IPS-NIHi11 (cell line): ENCODE measurements at regions not wholly inside any gene's neighbourhood (a gene's known extent, or its start where the extent isn't known, plus 50 kb on each side); places are given as distances from the start of the nearest gene placed in this dataset.

Experiments used
- DNase-seq: peaks from one replicate; pipeline ENCODE4 v3.0.0; 2012; ENCODE audit warnings: mixed read lengths, low spot score

DNA sequence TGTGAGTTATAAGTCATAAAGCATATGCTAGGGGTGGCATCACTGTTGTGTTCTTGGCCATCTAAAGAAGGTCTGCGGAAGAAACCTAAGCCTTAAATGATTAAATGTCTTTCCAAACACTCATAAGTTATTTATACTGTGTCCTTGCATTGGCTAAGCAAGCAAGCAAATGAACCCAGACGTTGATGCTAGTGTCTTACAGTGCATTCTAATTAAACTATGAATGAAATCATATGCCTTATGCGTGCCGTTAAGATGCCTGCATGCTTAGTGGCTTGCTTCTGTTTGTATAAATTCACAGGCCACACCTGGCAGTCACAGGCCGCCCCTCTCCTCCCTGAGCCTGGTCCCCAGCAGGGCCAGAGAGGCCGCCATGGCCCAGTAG, 49.9 kb downstream of the RIN2 start:
- no peak for DNase-seq

DNA sequence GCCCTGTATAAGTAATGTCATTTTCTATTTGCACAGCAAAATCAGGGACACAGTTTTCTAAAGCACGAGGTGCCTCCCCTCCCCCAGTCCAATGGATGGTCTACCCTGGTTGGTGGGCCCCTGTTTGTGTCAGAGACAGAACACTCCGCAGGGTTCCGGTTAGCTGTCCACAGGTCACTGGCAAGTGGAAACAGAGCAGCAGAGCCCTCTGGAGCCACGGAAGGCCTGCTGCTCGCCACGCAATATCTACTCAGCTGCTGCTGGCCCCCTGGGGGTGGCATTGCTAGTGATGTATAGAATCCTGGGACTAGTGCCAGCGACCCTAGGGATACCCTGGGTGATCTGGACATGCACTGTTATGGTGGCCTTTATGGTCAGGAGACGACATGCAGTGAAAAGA, 50.4 kb downstream of the RIN2 start:
- DNase-seq, result no peak

DNA sequence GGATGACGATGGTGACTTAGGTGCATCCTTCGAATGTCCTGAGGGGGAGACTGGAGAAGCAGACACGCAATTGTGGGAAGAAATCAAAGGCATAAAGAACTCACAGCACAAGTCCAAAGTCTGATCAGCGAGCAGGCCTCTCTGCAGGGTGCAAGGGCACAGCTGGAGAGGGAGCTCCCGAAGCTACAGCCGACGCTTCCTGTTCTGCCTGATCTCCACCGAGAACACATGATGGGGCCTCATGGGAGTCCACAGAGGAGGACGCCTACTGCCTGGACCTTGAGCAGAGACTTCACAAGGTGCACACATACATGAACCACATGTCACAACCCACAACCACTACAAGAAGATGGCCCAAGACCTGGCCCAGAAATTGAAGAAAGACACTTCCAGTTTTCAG, 51.4 kb downstream of the RIN2 start:
- no peak for DNase-seq

DNA sequence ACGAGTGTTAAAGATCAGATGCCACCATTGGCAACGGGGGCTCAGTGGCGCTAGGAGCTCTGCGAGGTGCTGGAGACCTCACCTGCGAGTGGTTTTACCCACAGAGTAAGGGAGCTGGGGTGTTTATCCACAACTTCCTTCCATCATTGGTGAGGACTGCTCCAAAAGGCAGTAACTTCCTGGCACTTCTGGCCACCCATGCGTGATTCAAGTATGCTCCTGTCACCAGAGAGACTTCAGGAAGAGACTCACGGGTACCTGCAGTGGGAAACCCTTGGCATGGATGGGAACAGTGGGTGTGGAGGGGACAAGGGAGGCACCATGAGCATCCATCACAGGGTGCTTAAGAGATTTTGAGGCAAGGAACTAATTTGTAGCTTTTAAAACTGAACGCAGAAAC, 53.2 kb downstream of the RIN2 start:
- DNase-seq, result no peak

DNA sequence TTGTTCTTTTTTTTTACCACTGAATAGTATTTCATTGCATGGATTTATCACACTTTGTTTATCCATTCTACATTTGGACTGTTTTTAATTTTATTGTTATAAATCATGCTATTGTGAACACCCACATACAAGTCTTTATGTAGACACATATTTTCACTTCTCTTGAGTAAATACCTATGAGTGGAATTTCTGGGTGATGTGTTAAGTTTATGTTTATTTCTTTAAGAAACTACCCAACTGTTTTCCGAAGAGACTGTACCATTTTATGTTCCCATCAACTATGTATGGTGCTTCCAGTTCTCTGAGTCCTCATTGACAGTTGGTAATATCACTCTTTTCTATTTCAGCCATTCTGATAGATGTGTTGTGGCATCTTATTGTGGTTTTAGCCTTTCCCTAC, 54.0 kb downstream of the RIN2 start:
- no peak for DNase-seq

DNA sequence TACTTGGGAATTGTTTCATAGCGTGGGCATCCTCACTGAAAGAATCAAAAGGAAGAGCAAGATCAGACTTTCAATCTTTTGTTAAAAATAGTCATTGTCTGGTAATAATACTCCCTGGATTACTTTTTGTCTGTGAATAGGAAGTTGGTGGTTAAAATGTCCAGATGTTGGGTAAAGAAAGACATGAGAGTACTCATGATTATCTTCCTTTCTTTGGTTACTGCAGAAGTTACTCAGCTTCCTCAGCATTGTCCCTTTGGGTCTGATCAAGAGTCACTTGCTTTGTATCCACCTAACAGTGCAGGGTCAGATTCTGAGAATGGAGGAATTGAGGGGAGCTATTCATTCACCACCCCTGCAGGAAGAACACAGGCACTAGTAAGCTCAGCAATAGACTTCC, 54.6 kb downstream of the RIN2 start:
- DNase-seq, result no peak

DNA sequence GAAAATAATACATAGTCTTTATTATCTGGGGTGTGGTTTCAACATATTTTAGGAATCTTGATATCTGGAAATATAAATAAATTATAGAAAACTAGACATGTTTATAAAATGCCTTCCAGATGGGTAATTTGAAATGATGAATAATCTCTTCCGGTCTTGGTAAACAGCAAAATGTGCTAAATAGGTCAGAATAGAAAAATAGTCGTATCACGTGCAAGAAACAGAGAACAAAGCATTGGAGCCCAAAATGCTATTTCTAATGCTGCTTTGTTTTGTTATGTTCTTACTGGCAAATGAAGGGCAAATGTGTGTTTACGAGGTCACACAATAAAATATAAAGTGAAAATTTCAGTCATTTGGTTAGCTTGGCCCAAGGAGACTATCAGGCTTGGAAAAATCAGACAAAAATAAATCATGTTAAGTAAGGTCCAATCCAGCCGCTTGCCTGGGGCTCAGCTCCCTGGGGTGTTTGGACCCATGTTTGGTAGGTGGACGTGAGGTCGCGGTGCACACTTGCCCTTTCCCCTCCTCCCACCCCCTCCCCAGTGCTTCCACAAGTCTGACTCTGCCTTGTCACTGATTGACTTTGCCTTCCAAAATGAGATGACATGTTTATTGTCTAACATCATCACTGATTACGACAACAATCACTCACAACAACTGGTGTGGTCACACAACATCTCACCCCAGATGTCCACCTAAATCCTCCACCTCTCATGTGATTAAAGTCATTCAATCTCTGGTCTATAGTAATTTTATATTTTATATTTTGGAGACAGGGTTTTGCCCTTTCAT, 56.0 kb downstream of the RIN2 start:
- no peak for DNase-seq

DNA sequence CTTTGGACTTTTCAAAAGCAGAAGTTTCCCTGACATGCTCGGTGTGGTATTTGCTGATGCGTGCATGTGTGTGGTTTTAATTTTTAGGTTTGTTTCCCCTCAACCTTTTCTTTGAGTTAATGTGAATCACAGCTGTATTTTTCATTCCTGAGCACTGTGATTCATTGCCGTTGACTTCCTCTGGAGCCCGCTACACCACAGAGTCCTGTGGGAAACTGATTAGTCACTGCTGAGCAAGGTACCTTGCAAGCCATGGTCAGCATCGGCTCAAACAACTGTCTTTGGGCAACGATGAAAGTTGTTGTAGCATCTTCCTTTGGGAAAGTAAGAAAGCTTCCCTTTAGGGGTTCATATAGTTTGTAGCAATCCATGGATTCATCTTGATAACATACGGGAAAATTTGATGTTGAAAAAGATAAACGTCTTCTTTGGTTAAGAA, 57.5 kb downstream of the RIN2 start:
- peak; percentile 26 for DNase-seq

DNA sequence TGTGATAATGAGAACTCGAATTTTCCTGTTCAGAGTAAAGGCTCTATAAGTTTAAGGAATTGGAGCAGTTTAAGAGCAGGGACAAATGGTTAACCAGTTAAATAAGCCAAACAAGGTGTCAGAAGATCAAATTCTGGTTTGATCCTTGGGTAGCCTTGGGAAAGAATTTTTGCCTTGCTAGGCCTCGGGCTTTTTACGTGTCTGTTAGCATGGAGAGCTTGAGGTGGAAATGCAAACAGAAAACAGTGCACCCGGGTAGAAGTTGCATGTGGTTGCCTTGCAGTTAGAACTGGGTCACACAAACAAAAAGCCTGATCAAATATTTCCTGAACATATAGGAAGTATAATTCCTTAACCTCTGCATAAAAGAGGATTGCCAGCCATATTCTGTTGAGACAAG, 58.3 kb downstream of the RIN2 start:
- no peak for DNase-seq

DNA sequence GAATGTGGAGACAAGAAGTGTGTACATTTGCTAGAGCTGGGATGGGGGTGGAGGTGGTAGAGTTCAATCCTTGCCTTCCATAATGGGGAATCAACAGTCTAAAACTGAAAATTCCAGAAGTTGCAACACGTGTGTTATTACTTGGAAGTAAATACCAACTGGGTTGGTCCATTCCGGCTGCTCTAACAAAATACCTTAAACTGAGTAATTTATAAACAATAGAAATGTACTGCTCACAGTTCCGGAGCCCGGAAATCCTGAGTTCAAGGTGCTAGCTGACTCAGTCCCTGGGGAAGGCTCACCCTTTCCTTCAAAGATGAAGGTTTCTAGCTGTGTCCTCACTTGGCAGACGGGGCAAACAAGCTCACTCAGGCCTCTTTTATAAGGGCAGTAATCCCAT, 59.0 kb downstream of the RIN2 start:
- DNase-seq, result no peak

DNA sequence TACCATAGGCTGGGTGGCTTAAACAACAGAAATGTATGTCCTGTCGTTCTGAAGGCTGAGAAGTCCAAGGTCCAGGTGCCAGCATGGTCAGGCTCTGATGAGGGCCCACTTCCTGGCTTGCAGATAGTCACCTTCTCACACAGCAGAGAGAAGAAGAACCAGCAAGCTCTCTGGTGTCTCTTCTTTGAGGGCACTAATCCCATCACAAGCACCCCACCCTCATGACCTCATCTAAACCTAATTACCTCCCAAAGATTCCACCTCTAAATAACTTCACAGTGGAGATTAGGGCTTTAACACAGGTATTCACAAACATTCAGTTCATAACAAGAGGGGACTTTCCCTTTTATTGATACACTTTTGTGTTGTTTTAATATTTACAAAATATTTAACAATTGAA, 61.1 kb downstream of the RIN2 start:
- DNase-seq, result no peak

DNA sequence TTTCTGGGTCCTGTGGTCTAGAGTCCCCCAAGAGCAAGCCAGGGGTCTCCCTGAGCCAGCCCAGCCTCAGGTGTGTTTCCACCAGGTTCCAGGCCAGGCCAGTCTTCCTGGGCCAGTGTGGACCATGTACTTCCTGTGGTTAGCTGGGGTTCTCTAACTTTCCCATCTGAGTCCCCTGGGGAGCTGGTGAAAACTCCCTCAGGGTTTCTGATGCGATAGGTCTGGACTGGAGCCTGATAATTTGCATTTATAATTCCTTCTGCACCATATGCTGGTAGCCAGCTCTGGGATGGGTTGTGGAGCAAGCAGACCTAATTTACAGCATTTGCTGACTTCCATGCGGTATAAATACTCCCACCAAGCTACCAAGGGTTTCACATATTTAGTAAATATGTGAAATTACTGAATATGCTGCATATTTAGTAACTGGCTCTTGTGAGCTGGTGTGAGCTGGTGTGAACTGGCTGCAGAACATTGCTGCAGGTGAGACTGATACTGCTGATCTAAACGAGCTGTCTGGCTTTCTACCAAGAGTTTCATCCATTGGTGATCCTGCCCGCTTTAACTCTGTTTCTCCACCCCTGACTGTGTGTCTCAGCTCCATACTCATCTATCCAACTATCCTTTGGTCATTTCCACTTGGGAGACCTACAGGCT, 62.6 kb downstream of the RIN2 start:
- DNase-seq, result no peak

DNA sequence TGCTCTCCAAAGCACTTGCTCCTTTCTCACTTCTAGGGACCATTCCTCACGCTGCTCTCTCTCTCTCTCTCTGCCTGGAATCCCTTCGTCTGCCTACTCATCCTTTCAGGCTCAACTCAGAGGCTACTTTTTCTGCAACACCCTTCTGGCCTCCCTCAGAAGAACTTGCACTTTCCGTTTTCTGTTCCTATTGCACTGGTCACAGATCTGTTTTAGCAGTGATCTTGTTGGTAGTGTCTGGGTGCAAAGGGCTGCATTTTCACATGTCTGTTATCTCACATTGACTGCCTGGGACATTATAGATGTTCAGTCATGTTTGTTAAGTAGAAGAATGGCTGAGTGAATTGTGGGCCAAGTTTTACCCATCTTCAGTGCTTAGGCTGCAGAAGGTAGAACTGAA, 63.5 kb downstream of the RIN2 start:
- no peak for DNase-seq

DNA sequence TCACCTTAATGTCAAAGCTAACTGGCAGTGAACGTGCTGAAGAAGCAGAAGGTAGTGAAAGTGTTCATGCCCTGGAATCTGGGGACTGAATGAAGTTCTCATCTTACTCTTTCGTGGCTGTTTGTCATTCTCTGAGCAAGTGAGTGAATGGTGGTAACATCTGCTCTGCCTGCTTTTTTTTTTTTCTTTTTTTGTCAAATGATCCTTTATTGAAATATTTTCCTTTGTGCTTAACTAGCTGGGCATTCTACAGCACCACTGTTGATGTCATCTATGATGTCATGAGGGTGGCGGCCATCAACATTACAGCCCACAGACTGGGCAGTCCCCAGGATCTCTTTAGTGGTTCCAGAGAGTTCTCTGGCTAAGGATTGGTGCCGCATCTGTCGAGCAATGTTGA, 65.2 kb downstream of the RIN2 start:
- no peak for DNase-seq

DNA sequence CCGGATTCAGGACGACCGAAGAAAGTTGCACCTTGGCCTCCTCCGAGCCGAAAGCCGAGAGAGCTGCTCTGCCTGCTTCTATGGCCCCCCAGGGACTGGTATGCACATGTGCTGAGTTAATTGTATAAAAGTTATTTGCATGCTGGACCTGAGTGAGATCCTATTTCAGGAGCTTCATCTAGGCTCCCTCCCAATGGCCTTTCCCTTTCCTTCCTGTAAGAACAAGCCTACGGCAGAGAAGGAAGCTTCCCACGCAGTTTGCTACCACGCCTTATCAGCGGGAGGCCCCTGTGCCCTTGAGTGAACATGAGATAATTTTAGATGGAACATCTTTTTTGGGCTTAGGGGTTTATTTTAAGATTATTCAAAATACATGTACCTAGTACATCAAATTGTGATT, 65.9 kb downstream of the RIN2 start:
- DNase-seq, result peak; percentile 16

DNA sequence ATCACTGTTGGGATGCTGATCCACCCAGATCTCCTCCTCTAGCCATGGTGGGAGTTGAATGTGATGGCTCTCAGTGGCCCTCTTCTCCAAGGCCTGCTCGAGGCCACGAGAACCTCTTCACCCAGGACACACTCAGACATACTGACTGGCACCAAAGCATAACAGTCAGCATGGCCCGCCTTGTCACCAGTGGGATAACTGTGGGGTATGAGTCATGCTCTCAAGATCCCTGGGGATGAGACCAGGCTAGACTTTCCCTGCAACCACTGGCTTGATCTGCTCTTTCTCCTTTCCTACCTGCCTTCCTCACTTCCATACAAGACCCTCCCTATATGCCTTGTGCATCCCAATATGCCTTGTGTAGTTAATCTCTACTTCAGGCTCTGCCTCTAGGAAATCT, 66.8 kb downstream of the RIN2 start:
- DNase-seq, result no peak

DNA sequence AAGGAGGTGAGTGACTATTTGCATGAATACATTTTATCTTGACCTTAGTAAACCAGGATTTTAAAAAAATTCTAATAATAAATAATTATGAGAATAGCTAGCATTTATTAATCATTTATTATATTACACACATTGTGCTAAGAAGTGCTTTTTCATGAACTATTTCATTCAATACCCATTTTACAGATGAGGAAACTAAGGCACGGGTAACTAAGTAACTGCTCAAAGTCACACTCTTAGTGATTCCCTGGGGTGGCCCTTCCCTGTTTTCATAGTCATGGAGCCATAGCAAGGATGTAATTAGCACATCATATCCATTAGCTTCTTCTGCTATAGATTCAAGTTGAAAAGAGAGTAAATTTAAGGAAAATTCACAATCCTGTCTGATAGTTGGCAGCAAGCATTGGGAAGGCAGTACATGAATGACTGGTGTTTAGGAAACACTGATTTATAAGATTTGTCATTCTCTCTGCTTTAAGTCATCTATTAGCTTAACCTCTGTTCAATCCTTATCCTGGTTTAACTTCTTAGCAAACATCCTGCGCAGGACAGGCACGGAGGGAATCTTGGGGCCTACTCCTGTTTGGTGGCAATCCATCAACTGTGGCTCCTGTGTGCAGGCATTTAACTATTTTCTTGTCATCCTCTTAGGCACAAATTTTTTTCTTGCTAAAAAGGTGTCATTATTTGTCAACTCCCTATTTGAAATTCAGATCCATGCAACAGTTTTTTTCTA, 68.3 kb downstream of the RIN2 start:
- no peak for DNase-seq

DNA sequence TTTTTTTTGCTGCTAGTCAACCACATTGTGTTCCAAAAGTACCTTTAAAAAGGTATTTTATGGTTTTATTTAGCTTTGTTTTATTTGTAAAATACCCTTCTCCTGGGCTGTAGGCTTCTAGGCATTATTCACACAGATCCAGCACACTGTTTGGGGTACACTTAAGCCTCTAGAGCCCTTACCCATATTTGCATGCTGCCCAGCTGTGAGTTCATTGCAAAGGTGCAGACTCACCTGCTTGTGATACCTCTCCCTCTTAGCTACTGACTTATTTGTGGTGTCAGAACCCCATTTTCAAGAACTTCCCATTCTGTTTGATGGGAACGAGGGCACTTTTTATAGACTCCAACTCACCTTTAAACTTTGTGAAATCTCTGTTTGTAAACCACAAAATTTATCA, 69.8 kb downstream of the RIN2 start:
- no peak for DNase-seq

DNA sequence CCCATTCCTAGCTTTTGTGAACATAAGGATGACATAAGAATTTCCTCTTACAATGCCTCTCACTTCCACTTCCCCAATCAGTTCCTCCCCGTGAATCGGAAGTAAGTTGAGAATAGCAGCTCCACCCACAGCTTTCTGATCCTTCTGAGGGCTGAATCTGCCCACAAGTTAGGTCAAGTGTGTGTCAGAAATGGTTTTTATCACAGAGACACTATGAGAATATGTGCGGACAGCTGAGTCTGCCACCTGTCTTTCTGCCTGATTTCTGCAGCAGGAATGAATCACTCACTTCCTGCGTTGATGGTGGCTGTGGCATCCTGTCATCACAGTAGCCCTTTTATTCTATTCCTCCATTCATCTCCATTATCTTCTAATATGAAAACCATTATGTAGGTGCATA, 70.2 kb downstream of the RIN2 start:
- no peak for DNase-seq

DNA sequence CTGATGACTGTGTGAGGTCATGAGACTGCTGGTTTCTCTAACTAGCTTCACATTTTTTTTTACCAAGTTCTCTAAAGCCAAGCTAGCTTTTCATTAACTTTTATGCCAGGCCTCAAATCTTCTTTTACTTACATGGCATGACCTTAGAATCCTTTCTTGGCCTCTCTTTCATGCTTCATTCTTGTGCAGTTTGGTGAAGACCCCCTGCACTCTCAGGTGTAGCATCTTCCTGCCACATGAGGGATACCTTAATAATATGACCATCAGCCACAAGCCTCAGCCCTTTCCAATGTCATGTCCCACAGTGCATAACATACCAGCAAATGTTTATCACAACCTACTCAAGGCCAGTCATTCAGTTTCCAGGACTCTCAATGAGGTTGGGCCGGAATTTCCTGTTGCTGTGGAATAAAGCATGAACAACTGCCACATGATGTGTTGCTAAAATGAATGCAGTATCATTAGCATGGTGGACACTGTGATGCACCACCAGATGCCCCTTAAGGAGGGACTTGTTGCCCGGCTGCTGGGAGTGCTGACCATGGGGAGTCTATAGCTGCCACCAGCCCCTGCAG, 72.2 kb downstream of the RIN2 start:
- no peak for DNase-seq

DNA sequence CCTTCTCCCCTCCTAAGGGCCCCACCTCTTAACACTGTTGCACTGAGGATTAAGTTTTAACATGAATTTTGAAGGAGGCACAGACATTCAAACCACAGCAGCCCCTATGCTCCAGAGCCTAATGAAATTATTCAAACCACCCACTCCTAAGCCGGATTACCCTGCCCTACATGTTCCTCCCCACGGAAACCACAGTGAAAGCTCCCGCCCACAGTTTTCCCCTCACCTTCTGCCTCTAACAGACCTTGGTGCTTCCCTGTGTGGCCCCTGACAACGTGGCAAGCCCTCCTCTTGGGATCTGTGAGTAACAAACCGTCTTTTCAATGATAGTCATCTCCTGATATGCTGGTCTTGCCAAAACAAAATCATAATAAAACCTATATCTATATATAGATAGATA, 74.8 kb downstream of the RIN2 start:
- DNase-seq, result no peak

DNA sequence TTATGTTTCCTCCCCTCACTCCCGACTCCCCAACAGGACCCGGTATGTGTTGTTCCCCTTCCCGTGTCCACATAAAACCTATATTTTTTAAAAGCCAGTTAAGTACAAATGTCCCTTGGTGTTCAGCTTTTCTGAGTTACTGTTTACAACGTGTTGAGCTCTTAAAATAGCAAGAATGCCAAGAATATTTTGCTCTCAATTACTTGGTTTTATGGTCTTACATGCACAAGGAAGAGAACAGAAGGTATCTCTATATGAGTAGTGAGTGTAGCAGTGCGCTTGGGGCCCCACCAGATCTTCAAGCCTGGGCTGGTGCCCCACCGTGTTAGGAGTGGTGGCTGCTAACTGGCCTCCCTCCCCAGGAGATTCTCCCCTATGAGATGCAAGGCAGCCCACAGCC, 75.3 kb downstream of the RIN2 start:
- DNase-seq, result no peak

DNA sequence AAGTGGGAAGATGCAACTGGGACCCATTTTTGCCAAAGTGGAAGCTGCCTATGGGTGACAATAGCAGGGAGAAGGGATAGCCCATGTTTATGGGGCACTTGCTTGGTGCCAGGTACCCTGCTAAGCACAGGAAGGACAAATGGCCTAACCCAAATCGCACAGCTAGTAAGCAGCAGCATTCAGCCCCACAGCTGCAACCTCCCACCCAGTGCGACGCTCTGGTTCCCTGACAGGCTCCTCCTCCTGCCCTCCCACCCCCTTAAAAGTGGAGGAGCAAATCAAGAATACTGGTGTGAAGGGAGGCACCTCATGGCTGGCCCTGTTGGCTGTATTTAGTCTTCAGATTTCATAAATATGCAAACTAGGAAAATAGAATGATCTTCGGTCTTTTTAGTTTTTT, 76.2 kb downstream of the RIN2 start:
- no peak for DNase-seq
